Mucosa of rectum (tissue), 2 donors: ENCODE measurements at regions not wholly inside any gene's neighbourhood (a gene's known extent, or its start where the extent isn't known, plus 50 kb on each side); places are given as distances from the start of the nearest gene placed in this dataset.

Source experiments
- H3K27ac ChIP-seq, 2 donors: one replicate each; pipeline ENCODE4 v1.7.0; 2013; ENCODE audit warnings: inconsistent platforms in 2 of 2, low read depth in 2 of 2, low read length in 2 of 2
- H3K27me3 ChIP-seq, 2 donors: one replicate each; pipeline ENCODE4 v1.7.0; 2013; ENCODE audit warnings: low read length in 2 of 2; ENCODE audit not compliant: control insufficient read depth in 2 of 2, insufficient read depth in 2 of 2
- H3K36me3 ChIP-seq, 2 donors: one replicate each; pipeline ENCODE4 v1.7.0; 2013; ENCODE audit warnings: low read length in 2 of 2; ENCODE audit not compliant: control insufficient read depth in 2 of 2, insufficient read depth in 2 of 2
- H3K4me1 ChIP-seq, 2 donors: one replicate each; pipeline ENCODE4 v1.7.0; 2013; ENCODE audit warnings: low read length in 2 of 2, mild to moderate bottlenecking in 1 of 2; ENCODE audit not compliant: control insufficient read depth in 2 of 2, insufficient read depth in 2 of 2
- H3K4me3 ChIP-seq, 2 donors: one replicate each; pipeline ENCODE4 v1.7.0; 2013; ENCODE audit warnings: low read length in 2 of 2
- H3K9ac ChIP-seq, 2 donors: one replicate each; pipeline ENCODE4 v1.7.0; 2013; ENCODE audit warnings: low read length in 2 of 2, low read depth in 1 of 2, mild to moderate bottlenecking in 1 of 2
- H3K9me3 ChIP-seq, 2 donors: one replicate each; pipeline ENCODE4 v1.7.0; 2013; ENCODE audit warnings: low read length in 2 of 2; ENCODE audit not compliant: control insufficient read depth in 2 of 2
- donor health status: healthy.
- donor health status: Normal muscosa, but diverticular disease.

GRCh38 chr6:40753048-40753447 lies 165.9 kb upstream of the LRFN2 start:
- H3K4me1 ChIP-seq, result no peaks in the 10 kb centered on the region

GRCh38 chr6:40744835-40745234 lies 157.7 kb upstream of the LRFN2 start:
- no peak overlapping the region for H3K27ac ChIP-seq
- no peaks in the 10 kb centered on the region for H3K36me3 ChIP-seq
- no peak overlapping the region for H3K9ac ChIP-seq
- no peak overlapping the region for H3K4me3 ChIP-seq
- no peaks in the 10 kb centered on the region for H3K27me3 ChIP-seq
- H3K9me3 ChIP-seq, result no peaks in the 10 kb centered on the region
- no peaks in the 10 kb centered on the region for H3K4me1 ChIP-seq

More at GRCh38 chr6:40753048-40753447, 165.9 kb upstream of the LRFN2 start:
- H3K27me3 ChIP-seq, result peaks cover 8 to 9% of the 10 kb centered on the region in 2 donors
- H3K9ac ChIP-seq, result no peak overlapping the region
- no peak overlapping the region for H3K4me3 ChIP-seq
- no peaks in the 10 kb centered on the region for H3K9me3 ChIP-seq
- H3K36me3 ChIP-seq, result no peaks in the 10 kb centered on the region
- no peak overlapping the region for H3K27ac ChIP-seq

DNA sequence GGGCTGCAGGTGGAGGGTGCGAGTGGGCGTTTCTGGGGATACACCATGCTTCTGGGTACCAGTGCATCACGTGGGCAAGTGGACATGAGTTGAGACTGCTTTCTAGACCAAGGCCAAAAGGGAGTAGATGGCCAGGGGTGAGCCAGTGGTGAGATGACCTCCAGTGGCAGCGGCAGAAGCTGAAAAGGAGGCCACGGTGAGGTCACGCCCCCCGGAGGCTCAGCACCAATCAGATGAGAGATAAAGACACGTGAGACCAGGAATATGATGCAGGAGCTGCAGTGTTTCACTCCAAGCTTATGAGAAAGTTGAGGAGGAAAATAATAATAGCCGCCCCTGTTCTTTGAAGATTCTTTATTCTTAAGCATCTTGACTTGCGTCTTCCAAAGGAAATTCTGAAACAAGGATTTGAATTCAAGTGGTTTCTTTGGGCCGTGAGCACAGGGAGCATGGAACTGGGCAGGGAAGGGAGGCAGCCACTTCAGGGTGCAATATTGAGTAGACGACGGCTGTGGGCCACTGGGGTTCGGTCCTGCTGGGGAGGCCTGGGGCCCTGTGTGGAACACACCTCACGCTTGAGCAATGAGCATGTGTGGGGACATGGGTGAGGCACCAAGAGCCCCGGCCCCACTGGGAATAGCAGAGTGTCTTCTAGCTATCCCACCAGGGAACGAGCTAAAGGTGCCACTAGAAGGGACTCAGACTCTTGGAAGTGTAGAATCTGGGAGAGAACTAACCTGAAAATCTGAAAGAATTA lies 156.7 kb upstream of the LRFN2 start:
- Histone ChIP-seq H3K36me3 (no peaks in the 10 kb centered on the region), H3K4me3 (no peak overlapping the region), H3K27ac (no peak overlapping the region), H3K9me3 (no peaks in the 10 kb centered on the region), H3K4me1 (no peaks in the 10 kb centered on the region), H3K9ac (no peak overlapping the region), H3K27me3 (no peaks in the 10 kb centered on the region)

- Histone ChIP-seq H3K9ac (no peak overlapping the region), H3K9me3 (no peaks in the 10 kb centered on the region), H3K27me3 (no peaks in the 10 kb centered on the region), H3K27ac (no peak overlapping the region), H3K4me3 (no peak overlapping the region), H3K4me1 (no peaks in the 10 kb centered on the region), H3K36me3 (no peaks in the 10 kb centered on the region)
Observed at GRCh38 chr6:40743226-40743625, 156.1 kb upstream of the LRFN2 start.

DNA sequence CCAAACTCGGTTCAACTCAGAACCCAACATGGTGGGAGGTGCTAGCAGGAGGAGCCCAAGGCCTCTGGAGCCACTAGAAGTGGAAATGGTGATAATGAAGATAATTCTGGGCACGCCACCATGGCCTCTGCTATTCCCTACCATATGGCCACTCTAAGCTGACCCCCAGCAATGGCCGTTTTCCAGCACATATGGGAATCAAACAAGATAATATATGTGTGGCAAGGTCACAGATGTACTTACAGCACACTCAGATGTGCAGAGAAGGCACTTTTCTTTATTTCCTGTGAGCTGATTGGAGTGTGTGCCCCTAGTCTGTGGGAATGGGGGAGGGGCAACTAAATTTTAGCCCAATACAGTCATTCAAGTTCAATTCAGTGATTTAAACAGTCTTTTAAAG lies 153.4 kb upstream of the LRFN2 start:
- H3K9ac ChIP-seq, result no peak overlapping the region
- no peaks in the 10 kb centered on the region for H3K4me1 ChIP-seq
- H3K36me3 ChIP-seq, result no peaks in the 10 kb centered on the region
- no peaks in the 10 kb centered on the region for H3K9me3 ChIP-seq
- H3K27ac ChIP-seq, result no peak overlapping the region
- H3K4me3 ChIP-seq, result no peak overlapping the region
- peaks cover 0 to 7% of the 10 kb centered on the region in 2 donors for H3K27me3 ChIP-seq

DNA sequence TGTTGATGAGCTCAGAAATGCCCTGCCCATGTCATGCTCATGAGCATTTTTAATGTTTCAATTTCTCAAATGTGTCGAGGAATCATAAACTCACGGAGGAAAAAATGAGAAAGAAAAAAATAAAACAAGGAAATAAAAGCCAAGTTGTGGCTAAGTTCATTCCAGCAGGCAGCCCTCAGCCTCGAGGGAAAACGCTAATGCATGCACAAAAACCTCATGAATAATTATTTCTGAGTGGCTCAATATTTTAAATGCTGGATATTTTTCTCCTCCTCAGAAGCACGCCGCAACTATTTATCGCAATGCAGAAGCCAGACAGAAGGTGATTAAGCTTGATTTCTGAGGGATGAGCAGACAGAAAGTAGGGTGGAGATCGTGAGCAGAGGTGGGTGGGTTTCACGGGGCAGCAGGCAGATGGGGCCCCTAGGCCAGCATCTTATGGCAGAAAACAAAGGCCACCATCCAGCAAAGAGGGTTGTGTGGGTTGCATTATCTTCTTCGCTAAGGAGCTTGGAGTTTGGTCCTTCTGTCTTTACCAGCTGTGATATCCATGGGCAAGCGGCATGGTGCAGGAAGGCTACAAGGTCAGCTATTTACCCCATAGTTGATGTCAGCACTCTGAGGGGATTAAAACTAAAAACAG lies 151.5 kb upstream of the LRFN2 start:
- Histone ChIP-seq H3K4me1 (no peaks in the 10 kb centered on the region), H3K9ac (no peak overlapping the region), H3K9me3 (no peaks in the 10 kb centered on the region), H3K27me3 (peaks cover 3 to 14% of the 10 kb centered on the region in 2 donors), H3K36me3 (no peaks in the 10 kb centered on the region), H3K27ac (no peak overlapping the region), H3K4me3 (no peak overlapping the region)

GRCh38 chr6:40735521-40735920 lies 148.4 kb upstream of the LRFN2 start:
- Histone ChIP-seq H3K9me3 (no peaks in the 10 kb centered on the region), H3K27ac (no peak overlapping the region), H3K36me3 (no peaks in the 10 kb centered on the region), H3K27me3 (peaks cover 3 to 14% of the 10 kb centered on the region in 2 donors), H3K4me3 (no peak overlapping the region), H3K9ac (no peak overlapping the region), H3K4me1 (no peaks in the 10 kb centered on the region)

DNA sequence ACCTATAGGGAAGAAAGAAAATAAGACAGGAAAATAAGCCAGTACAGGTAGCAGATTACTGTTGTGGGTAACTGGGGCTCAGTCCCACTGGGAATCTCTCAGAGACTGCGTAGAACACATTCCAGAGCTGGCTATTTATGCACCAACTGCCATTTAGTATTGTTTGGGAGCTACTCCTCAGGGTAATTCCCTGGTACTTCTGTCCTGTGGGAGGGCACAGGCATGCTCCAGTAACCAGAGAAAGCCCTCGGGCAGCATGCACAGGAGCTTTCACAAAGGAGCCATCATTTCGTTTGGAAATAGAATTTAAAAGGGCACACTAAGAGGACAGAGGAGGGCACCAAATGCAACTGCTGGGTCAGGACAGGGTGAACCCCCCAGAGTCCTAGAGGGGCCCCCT lies 148.0 kb upstream of the LRFN2 start:
- H3K4me1 ChIP-seq, result no peaks in the 10 kb centered on the region
- H3K4me3 ChIP-seq, result no peak overlapping the region
- H3K9me3 ChIP-seq, result no peaks in the 10 kb centered on the region
- no peak overlapping the region for H3K9ac ChIP-seq
- H3K27ac ChIP-seq, result no peak overlapping the region
- H3K27me3 ChIP-seq, result peaks cover 3 to 14% of the 10 kb centered on the region in 2 donors
- H3K36me3 ChIP-seq, result no peaks in the 10 kb centered on the region

GRCh38 chr6:40734607-40735006 lies 147.4 kb upstream of the LRFN2 start:
- Histone ChIP-seq H3K4me1 (no peaks in the 10 kb centered on the region), H3K9ac (no peak overlapping the region), H3K9me3 (no peaks in the 10 kb centered on the region), H3K27me3 (peaks cover 3 to 14% of the 10 kb centered on the region in 2 donors), H3K4me3 (no peak overlapping the region), H3K36me3 (no peaks in the 10 kb centered on the region), H3K27ac (no peak overlapping the region)

DNA sequence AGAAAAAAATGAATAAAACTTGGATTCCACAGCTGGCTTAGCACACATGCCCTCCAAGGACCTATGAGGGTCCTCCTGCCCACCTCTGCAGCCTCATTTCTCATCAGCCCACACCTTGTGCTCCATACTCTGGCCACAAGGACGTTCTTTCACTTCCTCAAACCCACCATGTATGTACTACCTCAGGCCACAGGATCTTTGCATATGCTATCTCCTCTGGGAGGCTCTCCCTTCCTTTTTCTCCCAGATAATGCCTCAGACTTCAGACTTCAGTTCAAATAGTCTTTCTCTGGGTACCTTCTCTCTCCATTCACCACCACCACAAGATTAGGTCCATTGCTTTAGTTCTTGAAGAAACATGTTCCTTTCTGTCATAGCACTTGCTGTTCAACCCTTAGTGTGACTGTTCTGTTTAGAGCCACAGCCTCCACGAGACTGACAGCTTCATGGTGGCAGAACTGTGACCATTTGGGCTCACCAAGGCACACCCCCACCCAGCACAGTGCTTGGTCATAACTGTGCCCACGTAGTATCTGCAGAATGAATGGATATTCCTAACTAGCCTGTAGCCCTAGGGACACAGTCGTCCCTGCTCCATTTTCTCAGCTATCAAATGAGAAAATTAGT lies 146.7 kb upstream of the LRFN2 start:
- no peak overlapping the region for H3K27ac ChIP-seq
- H3K9me3 ChIP-seq, result no peaks in the 10 kb centered on the region
- no peaks in the 10 kb centered on the region for H3K36me3 ChIP-seq
- peaks cover 3 to 14% of the 10 kb centered on the region in 2 donors for H3K27me3 ChIP-seq
- no peak overlapping the region for H3K4me3 ChIP-seq
- no peaks in the 10 kb centered on the region for H3K4me1 ChIP-seq
- H3K9ac ChIP-seq, result no peak overlapping the region
